Mesenchymal stem cell (in vitro differentiated cells and primary cell): ENCODE measurements at regions not wholly inside any gene's neighbourhood (a gene's known extent, or its start where the extent isn't known, plus 50 kb on each side); places are given as distances from the start of the nearest gene placed in this dataset.

Experiments
- DNase-seq: peaks from one replicate; pipeline ENCODE4 v3.0.0-alpha.2; 2013
- H2AFZ ChIP-seq: one replicate; pipeline ENCODE4 v1.6.1; 2013; ENCODE audit warnings: low read depth, mild to moderate bottlenecking, control low read depth, inconsistent platforms, low read length, moderate library complexity
- H2AK5ac ChIP-seq: 2 replicates; pipeline ENCODE4 v1.6.1; 2013; ENCODE audit warnings: low read length, moderate library complexity, mild to moderate bottlenecking, inconsistent platforms; ENCODE audit not compliant: severe bottlenecking
- H2BK120ac ChIP-seq: one replicate; pipeline ENCODE4 v1.6.1; 2013; ENCODE audit warnings: low read depth, mild to moderate bottlenecking, inconsistent platforms, low read length, moderate library complexity
- H2BK12ac ChIP-seq, 2 experiments: one replicate each; pipeline ENCODE4 v1.6.1; 2013; ENCODE audit warnings: inconsistent platforms in 2 of 2, low read length in 2 of 2, mild to moderate bottlenecking in 2 of 2, moderate library complexity in 2 of 2, control low read depth in 1 of 2
- H2BK15ac ChIP-seq: one replicate; pipeline ENCODE4 v1.6.1; 2013; ENCODE audit warnings: mild to moderate bottlenecking, low read depth, inconsistent platforms; ENCODE audit not compliant: poor library complexity, severe bottlenecking
- H2BK5ac ChIP-seq: 2 replicates; pipeline ENCODE4 v1.6.1; 2013; ENCODE audit warnings: low read depth, mild to moderate bottlenecking, low read length, control low read depth, inconsistent platforms; ENCODE audit not compliant: poor library complexity, severe bottlenecking
- H3K14ac ChIP-seq, 2 experiments: one replicate each; pipeline ENCODE4 v1.6.1; 2013; ENCODE audit warnings: inconsistent platforms in 2 of 2, low read length in 2 of 2, control low read depth in 1 of 2, mild to moderate bottlenecking in 1 of 2, moderate library complexity in 1 of 2
- H3K18ac ChIP-seq, 2 experiments: one replicate each; pipeline ENCODE4 v1.6.1; 2013; ENCODE audit warnings: inconsistent platforms in 2 of 2, low read length in 2 of 2, control low read depth in 1 of 2, low read depth in 1 of 2, mild to moderate bottlenecking in 1 of 2
- H3K23ac ChIP-seq, 2 experiments: one replicate each; pipeline ENCODE4 v1.6.1; 2013; ENCODE audit warnings: inconsistent platforms in 2 of 2, low read length in 2 of 2, mild to moderate bottlenecking in 2 of 2, moderate library complexity in 2 of 2, control low read depth in 1 of 2
- H3K27ac ChIP-seq: 2 replicates; pipeline ENCODE4 v1.5.1; 2013; ENCODE audit warnings: mild to moderate bottlenecking, moderate library complexity, low read length, control low read depth, inconsistent platforms; ENCODE audit not compliant: poor library complexity, severe bottlenecking
- H3K27me3 ChIP-seq, 2 experiments: 2 replicates each; pipeline versions ENCODE4 v1.6.1 to v1.7.0; 2013; ENCODE audit warnings: low read length in 2 of 2, mild to moderate bottlenecking in 2 of 2, moderate library complexity in 2 of 2, control low read depth in 1 of 2, inconsistent platforms in 1 of 2; ENCODE audit not compliant: control insufficient read depth in 1 of 2, insufficient read depth in 1 of 2
- H3K36me3 ChIP-seq, 2 experiments: 2 replicates each; pipeline versions ENCODE4 v1.6.1 to v1.7.0; 2013; ENCODE audit warnings: low read length in 2 of 2, control low read depth in 1 of 2, inconsistent platforms in 1 of 2, low read depth in 1 of 2, mild to moderate bottlenecking in 1 of 2; ENCODE audit not compliant: insufficient read depth in 2 of 2, control insufficient read depth in 1 of 2
- H3K4ac ChIP-seq, 2 experiments: one replicate each; pipeline ENCODE4 v1.6.1; 2013; ENCODE audit warnings: inconsistent platforms in 2 of 2, low read length in 2 of 2, mild to moderate bottlenecking in 2 of 2, moderate library complexity in 2 of 2, control low read depth in 1 of 2, low read depth in 1 of 2
- H3K4me1 ChIP-seq: 2 replicates; pipeline ENCODE4 v1.6.1; 2013; ENCODE audit warnings: low read depth, low read length, control low read depth; ENCODE audit not compliant: control insufficient read depth, insufficient read depth
- H3K4me2 ChIP-seq: 2 replicates; pipeline ENCODE4 v1.6.1; 2013; ENCODE audit warnings: low read length, mild to moderate bottlenecking, inconsistent platforms; ENCODE audit not compliant: poor library complexity, severe bottlenecking
- H3K4me3 ChIP-seq, 2 experiments: 2 replicates each; pipeline versions ENCODE4 v1.5.1 to v1.7.0; 2013; ENCODE audit warnings: low read length in 2 of 2, mild to moderate bottlenecking in 2 of 2, control low read depth in 1 of 2, low read depth in 1 of 2; ENCODE audit not compliant: insufficient read depth in 1 of 2
- H3K79me1 ChIP-seq: replicated peaks from 2 replicates; pipeline ENCODE4 v1.6.1; 2013; ENCODE audit warnings: mild to moderate bottlenecking, control low read depth, low read length, inconsistent platforms; ENCODE audit not compliant: poor library complexity, severe bottlenecking
- H3K9ac ChIP-seq: 2 replicates; pipeline ENCODE4 v1.7.0; 2013; ENCODE audit warnings: mild to moderate bottlenecking, low read length, moderate library complexity
- H3K9me3 ChIP-seq: 2 replicates; pipeline ENCODE4 v1.7.0; 2013; ENCODE audit warnings: mild to moderate bottlenecking, low read length; ENCODE audit not compliant: control insufficient read depth
- H4K8ac ChIP-seq: one replicate; pipeline ENCODE4 v1.6.1; 2013; ENCODE audit warnings: inconsistent platforms, mild to moderate bottlenecking, low read length, moderate library complexity
- H4K91ac ChIP-seq: one replicate; pipeline ENCODE4 v1.6.1; 2013; ENCODE audit warnings: mild to moderate bottlenecking, low read length, inconsistent platforms
- WGBS: methylation state at CpG from one replicate; pipeline ENCODE4 v1.1.7; 2013; ENCODE audit warnings: mixed read lengths; 5-methylcytosine and 5-hydroxymethylcytosine counted together

DNA sequence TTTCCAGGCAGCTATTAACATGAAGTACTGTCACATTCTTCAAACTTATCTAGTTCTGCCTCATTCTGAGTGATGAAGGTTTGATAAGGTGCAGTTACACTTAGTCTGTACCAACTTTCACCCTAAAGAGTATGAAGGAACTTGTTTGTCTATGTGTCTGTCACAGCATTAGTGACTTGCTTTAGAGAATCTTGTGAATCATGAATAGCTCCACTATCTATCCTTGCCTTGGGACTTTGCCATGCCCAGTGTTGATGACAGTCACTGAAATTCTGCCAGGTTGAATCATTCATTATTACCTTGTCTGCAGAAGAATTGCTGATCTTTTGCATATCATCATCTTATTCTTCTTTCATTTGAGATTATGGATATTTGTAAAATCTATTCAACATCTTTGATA lies 50.9 kb upstream of the A1CF start:
- Histone ChIP-seq H3K9ac (no peak overlapping the region), H3K23ac (no peak overlapping the region), H3K14ac (no peak overlapping the region), H2BK15ac (no peak overlapping the region), H2BK120ac (no peak overlapping the region), H2AK5ac (no peak overlapping the region), H3K4me1 (no peaks in the 10 kb centered on the region), H3K4me2 (no peak overlapping the region), H3K4ac (no peak overlapping the region), H4K8ac (no peak overlapping the region), H2AFZ (no peak overlapping the region), H2BK5ac (no peak overlapping the region), H4K91ac (no peak overlapping the region), H3K27me3 (peaks cover 0 to 3% of the 10 kb centered on the region in 2 experiments), H3K36me3 (no peaks in the 10 kb centered on the region), H3K9me3 (no peaks in the 10 kb centered on the region), H3K27ac (no peak overlapping the region), H2BK12ac (no peak overlapping the region), H3K79me1 (no peaks in the 10 kb centered on the region), H3K4me3 (no peak overlapping the region), H3K18ac (no peak overlapping the region)
- no peak for DNase-seq

DNA sequence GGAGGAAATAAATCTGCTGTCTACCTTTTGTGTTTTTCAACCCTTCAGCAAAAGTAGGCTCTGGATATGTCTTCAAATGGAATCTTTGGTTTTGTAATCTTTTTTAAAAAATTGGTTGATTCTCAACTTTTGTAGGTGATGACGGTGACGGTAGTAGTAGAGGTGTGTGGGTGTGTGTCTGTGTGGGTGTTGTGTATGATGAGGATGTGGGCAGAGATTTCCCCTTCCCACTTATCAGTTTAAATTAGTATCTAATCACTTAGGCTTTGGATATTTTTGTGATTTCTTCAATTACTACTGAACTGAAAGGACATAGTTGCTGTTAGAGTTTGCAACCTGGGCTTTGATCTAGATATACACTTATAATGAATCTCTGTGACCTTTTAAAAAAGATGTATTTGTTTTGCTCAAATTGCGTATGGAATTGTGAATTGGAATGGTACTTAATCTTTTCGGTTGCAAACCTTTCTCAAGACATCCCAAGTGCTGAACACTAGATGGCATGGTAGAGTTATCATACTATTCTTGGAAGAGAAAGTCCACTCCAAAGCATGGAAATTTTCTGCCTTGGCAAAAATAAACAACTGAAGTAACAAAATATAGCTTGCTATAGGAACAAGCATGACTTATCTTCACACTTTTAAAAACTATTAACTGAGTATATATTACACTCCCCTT lies 51.9 kb upstream of the A1CF start:
- H3K36me3 ChIP-seq, result no peaks in the 10 kb centered on the region
- H3K23ac ChIP-seq, result no peak overlapping the region
- no peak overlapping the region for H3K4ac ChIP-seq
- DNase-seq, result peak; percentile 61
- H3K9me3 ChIP-seq, result no peaks in the 10 kb centered on the region
- H3K27ac ChIP-seq, result no peak overlapping the region
- H2AFZ ChIP-seq, result no peak overlapping the region
- H3K27me3 ChIP-seq, result peaks cover 0 to 3% of the 10 kb centered on the region in 2 experiments
- no peaks in the 10 kb centered on the region for H3K4me1 ChIP-seq
- no peak overlapping the region for H2BK5ac ChIP-seq
- no peak overlapping the region for H3K4me2 ChIP-seq
- H2BK12ac ChIP-seq, result no peak overlapping the region
- H2BK120ac ChIP-seq, result no peak overlapping the region
- no peak overlapping the region for H2AK5ac ChIP-seq
- H3K14ac ChIP-seq, result no peak overlapping the region
- H4K8ac ChIP-seq, result no peak overlapping the region
- 21% methylated on average over 4 of the region's 4 CpGs for WGBS
- no peak overlapping the region for H2BK15ac ChIP-seq
- no peaks in the 10 kb centered on the region for H3K79me1 ChIP-seq
- no peak overlapping the region for H3K4me3 ChIP-seq
- H3K9ac ChIP-seq, result no peak overlapping the region
- H4K91ac ChIP-seq, result no peak overlapping the region
- H3K18ac ChIP-seq, result no peak overlapping the region

DNA sequence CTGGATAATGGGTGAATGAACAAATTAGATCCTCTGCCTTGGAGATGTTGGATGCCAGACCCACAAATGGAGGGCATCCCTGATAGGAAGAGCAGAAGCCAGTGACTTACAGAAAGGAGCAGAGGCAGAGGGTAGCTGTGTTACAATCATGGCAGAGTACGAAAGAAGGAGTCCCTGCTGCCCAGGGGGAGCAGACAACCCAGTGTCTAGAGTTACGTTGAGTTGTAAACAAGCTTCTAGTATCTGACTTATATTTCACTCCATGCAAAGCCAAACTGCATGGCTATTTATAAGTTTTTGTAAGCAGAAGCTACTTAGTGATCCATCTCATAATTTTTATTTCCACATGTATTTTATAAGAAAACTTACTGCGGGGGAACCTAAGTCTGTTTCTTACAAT lies 56.2 kb upstream of the A1CF start:
- Histone ChIP-seq H3K18ac (no peak overlapping the region), H2AFZ (no peak overlapping the region), H4K8ac (no peak overlapping the region), H3K9me3 (no peaks in the 10 kb centered on the region), H3K36me3 (no peaks in the 10 kb centered on the region), H3K4ac (no peak overlapping the region), H4K91ac (no peak overlapping the region), H2BK120ac (no peak overlapping the region), H3K4me1 (no peaks in the 10 kb centered on the region), H2AK5ac (no peak overlapping the region), H3K23ac (no peak overlapping the region), H3K4me2 (no peak overlapping the region), H2BK15ac (no peak overlapping the region), H2BK12ac (no peak overlapping the region), H3K4me3 (no peak overlapping the region), H3K79me1 (no peaks in the 10 kb centered on the region), H3K14ac (no peak overlapping the region), H3K27me3 (peaks cover 0 to 6% of the 10 kb centered on the region in 2 experiments), H3K27ac (no peak overlapping the region), H3K9ac (no peak overlapping the region), H2BK5ac (no peak overlapping the region)
- no peak for DNase-seq
- 86% methylated on average over 2 of the region's 3 CpGs for WGBS

DNA sequence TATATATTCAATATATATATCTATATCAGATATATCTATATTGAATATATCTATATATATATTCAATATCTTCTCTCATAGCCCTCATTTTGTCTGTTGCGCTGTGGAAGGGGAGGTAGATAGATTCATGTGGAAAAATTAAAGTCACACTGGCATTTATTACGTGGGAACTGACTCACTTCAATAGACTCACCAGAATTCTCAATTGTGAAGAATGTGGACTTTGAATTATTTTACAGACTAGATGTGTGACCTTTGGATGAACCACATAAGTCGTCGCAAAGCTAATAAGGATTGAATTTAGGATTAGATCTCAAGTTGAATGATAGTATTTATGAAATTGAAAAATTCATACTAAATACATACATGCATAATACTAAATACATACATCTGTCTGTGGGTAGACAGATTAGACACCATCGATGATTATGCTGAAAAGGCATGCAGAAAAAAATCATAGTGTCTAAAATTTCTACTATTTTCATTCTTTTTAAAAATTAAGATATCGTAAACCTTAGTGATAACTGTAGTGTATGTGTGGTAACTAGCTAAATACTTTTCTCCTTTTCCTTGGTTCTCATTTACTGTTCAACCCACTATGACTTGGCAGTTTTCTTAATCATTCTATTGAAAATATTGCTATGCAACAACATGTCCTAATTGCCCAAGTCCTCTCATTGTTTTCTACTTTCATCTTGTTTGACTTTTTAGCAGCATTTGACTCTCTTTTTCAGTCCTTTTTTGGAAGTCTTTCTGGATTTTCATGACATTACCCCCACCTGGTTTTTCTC lies 61.8 kb upstream of the A1CF start:
- no peak overlapping the region for H2BK120ac ChIP-seq
- H2AFZ ChIP-seq, result no peak overlapping the region
- H3K27me3 ChIP-seq, result peaks cover 0 to 6% of the 10 kb centered on the region in 2 experiments
- no peak overlapping the region for H3K18ac ChIP-seq
- no peak overlapping the region for H3K9ac ChIP-seq
- H3K23ac ChIP-seq, result no peak overlapping the region
- H3K4me3 ChIP-seq, result no peak overlapping the region
- H2BK5ac ChIP-seq, result no peak overlapping the region
- H3K4ac ChIP-seq, result no peak overlapping the region
- no peaks in the 10 kb centered on the region for H3K36me3 ChIP-seq
- H3K14ac ChIP-seq, result no peak overlapping the region
- no peaks in the 10 kb centered on the region for H3K4me1 ChIP-seq
- no peak overlapping the region for H2AK5ac ChIP-seq
- no peak overlapping the region for H3K27ac ChIP-seq
- no peaks in the 10 kb centered on the region for H3K79me1 ChIP-seq
- H4K91ac ChIP-seq, result no peak overlapping the region
- H3K9me3 ChIP-seq, result no peaks in the 10 kb centered on the region
- H2BK15ac ChIP-seq, result no peak overlapping the region
- no peak overlapping the region for H4K8ac ChIP-seq
- 80% methylated on average over 2 of the region's 6 CpGs for WGBS
- no peak overlapping the region for H2BK12ac ChIP-seq
- no peak for DNase-seq
- no peak overlapping the region for H3K4me2 ChIP-seq
